HFF-Myc (cell line): ENCODE measurements at regions not wholly inside any gene's neighbourhood (a gene's known extent, or its start where the extent isn't known, plus 50 kb on each side); places are given as distances from the start of the nearest gene placed in this dataset.

ENCODE experiments used
- DNase-seq: peaks from one replicate; pipeline ENCODE4 v3.0.0-alpha.2; 2011; ENCODE audit warnings: low read depth; ENCODE audit errors: extremely low read depth
- H3K4me3 ChIP-seq: replicated peaks from 2 replicates; pipeline ENCODE4 v1.5.1; 2011; ENCODE audit warnings: low read depth, mild to moderate bottlenecking, control low read depth, low read length
- TF ChIP-seq, protein P1 (sequence below): IDR thresholded peaks from 2 replicates; pipeline ENCODE4 v1.5.1; 2012; ENCODE audit warnings: mild to moderate bottlenecking, low read depth, low read length, control low read depth; ENCODE audit errors: missing control alignments

DNA sequence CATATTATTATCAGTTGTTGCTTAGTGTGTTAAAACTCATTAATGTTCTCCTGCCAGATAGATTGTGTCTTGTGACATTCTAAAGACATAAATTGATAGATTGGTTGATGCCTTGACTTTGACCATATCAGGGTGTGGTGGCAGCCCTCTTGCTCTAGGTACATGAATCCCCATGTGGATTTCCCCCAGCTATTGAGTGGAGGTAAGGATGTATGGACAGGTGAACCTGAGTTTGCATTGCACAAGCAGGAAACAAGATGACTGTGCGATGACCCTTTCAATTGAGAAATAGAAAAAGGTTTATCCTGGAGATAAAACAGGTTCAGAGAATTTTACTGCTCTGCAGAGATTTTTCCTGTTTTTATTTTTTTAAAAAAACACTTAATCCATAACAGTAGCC lies 619.2 kb downstream of the SPRY1 start:
- no peak overlapping the region for H3K4me3 ChIP-seq
- TF ChIP-seq, protein P1, sequence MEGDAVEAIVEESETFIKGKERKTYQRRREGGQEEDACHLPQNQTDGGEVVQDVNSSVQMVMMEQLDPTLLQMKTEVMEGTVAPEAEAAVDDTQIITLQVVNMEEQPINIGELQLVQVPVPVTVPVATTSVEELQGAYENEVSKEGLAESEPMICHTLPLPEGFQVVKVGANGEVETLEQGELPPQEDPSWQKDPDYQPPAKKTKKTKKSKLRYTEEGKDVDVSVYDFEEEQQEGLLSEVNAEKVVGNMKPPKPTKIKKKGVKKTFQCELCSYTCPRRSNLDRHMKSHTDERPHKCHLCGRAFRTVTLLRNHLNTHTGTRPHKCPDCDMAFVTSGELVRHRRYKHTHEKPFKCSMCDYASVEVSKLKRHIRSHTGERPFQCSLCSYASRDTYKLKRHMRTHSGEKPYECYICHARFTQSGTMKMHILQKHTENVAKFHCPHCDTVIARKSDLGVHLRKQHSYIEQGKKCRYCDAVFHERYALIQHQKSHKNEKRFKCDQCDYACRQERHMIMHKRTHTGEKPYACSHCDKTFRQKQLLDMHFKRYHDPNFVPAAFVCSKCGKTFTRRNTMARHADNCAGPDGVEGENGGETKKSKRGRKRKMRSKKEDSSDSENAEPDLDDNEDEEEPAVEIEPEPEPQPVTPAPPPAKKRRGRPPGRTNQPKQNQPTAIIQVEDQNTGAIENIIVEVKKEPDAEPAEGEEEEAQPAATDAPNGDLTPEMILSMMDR = no peak
- no peak for DNase-seq

DNA sequence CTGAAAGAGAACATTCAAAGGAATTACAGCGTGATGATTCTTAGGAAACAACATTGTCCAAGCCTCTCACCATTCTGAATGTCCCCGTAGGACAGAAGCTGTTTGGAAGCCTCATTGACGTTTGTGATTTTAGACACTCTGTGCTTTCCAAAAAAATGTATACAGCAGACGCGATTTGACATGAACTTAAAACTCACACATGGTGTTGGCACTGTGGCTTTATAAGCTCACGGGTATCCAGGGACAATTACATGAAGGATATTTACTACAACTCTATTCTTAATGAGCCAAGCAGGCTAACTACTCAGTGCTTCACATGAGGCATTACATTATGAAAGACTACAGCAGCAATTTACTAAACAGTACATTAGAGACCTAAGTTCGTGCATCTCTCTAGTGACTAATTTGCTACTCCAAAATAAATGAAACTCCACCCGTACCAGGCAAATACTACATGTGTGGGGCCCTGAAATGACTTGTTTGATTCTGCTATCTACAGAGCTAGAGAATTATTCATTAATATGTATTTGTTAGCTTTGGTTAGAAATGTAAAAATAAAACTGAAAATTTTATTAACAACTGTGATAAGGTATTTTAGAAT lies 620.7 kb downstream of the SPRY1 start:
- TF ChIP-seq, protein P1 = no peak
- H3K4me3 ChIP-seq = no peak overlapping the region
- DNase-seq = no peak

DNA sequence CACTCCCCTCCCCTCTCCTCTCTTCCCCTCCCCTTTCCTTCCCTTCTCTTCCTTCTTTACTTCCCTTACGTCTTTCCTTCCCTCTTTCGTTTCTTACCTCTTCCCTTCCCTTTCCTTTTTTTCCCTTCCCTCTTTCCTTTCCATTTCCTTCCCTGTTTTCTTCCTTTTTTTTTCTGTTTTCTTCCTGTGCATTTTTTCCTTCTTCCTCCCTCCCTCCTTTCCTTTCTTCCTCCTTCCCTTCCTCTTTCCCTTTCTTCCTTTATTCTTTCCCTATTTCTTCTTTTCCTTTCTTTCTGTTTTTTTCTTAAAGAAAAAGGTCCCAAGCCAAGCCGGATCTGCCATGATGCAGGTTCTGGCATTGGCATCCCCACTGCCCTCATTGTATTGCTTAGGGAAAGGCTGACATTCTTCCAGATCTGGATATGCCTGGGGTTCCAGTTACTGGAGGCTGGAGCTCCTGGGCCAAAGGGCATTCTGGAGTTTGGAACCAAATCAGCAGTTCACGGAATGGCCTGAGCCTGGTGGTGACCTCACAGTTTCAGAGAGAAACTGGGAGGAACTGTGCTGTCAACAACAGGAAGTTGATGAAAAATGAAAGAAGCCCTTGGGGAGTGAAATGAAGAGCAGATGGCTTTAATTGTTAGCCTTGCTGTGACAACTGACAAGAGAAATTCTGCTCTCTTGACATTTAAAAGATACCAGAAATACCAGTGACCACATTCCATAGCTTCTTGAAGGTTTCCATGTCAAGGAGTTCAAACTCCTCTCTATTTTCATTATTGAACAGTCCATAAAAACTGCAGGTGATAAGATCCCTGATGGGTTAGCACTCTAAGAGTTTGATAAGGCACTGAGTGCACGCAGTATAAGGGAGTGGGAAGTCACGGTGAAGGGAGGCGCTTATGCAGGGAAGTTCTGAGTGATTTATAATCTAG lies 622.1 kb downstream of the SPRY1 start:
- peak; percentile 78 for DNase-seq
- H3K4me3 ChIP-seq = no peak overlapping the region
- TF ChIP-seq, protein P1 = no peak

DNA sequence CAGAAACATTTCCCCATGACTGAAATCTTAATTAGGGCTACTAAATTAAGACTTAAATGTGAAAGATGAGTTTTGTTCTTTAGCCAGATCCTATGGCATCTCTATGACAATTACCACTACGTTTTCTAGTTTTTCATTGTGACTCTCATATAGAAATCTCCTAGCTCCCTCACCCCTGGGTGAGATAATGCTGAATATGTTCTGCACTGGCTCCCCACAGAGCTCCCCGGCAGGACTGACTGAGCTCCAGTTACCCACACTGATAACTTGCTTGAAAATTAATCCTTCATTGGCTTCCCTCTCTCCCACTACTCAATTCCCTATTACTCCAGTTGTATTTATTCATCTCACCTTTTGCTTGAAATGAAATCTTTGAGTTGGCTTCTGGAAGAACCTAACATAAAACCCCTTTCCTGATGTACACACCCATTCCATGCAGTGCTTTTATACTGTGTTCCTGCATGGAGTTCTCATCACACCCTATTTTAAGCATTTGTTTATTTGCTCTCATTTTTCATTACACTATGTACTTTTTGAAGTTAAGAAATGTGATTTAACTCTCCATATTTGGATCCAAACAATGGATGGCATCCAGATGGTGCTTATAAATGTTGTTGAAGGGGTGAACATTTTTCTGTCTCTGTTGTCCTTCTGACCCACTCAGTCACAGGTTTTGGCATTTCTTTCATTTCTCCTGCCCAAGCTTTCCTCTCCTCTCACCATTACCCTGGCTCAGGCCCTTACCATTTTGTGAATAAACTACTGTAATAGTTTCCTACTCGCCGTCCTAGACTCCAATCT lies 623.4 kb downstream of the SPRY1 start:
- TF ChIP-seq, protein P1 = no peak
- no peak for DNase-seq
- no peak overlapping the region for H3K4me3 ChIP-seq

DNA sequence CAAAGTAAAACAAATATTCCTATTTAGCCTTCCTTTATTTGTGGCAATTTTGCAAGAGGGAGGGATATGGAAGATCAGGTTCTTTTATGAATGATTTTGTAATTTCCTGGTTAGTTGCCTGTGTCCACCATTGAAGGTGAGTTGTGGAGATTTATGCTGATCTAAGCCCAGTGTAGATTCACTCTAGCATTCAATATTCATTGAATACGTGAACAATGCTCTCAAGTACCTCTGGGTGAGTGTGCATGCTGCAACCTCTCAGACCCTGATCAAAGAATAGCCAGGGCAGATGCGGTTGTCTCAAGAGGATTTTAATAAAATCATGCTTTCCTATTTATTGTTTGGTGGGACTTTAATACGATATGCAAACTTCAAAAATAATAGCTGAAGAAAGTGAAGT lies 628.4 kb downstream of the SPRY1 start:
- DNase-seq = no peak
- H3K4me3 ChIP-seq = no peak overlapping the region
- TF ChIP-seq, protein P1 = no peak

DNA sequence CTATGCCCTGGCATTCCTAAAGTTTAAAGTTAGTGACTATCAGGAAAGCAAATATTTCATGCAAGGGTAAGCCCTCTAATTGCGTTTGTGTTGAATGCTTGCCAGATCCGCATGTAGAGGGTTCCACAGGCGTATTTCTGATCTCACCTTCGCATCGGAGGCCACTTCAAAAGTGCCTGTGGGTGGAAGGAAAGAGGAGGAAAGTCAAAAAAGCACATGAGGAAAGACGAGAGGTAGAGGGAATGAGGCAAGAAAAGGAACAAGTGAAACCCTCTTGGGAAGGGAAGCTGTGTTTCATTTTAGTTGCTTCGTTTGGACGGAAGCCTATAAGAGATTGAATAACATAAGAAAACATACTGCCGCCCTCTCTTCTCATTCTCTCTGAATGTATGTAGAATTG lies 628.8 kb downstream of the SPRY1 start:
- no peak overlapping the region for H3K4me3 ChIP-seq
- TF ChIP-seq, protein P1 = no peak
- DNase-seq = no peak
